NAMALWA (cell line): ENCODE measurements at regions not wholly inside any gene's neighbourhood (a gene's known extent, or its start where the extent isn't known, plus 50 kb on each side); places are given as distances from the start of the nearest gene placed in this dataset.

ENCODE experiments used
- DNase-seq: peaks from one replicate; pipeline ENCODE4 v3.0.0-alpha.2; 2015; ENCODE audit warnings: low spot score

- DNase-seq, result no peak
Observed at GRCh38 chr2:222146488-222146887, 152.3 kb downstream of the PAX3 start.

- DNase-seq, result no peak
Observed at GRCh38 chr2:222142027-222142426, 156.8 kb downstream of the PAX3 start.

GRCh38 chr2:222136106-222136630 lies 162.6 kb downstream of the PAX3 start:
- no peak for DNase-seq

GRCh38 chr2:222134654-222135053 lies 164.1 kb downstream of the PAX3 start:
- no peak for DNase-seq

GRCh38 chr2:222133897-222134296 lies 164.9 kb downstream of the PAX3 start:
- DNase-seq, result no peak

- no peak for DNase-seq
Observed at GRCh38 chr2:222130855-222131254, 167.9 kb downstream of the PAX3 start.

GRCh38 chr2:222127660-222128059 lies 171.1 kb downstream of the PAX3 start:
- DNase-seq, result no peak

- DNase-seq, result no peak
Observed at GRCh38 chr2:222120933-222121332, 177.9 kb downstream of the PAX3 start.

- no peak for DNase-seq
Observed at GRCh38 chr2:222115296-222115695, 183.5 kb downstream of the PAX3 start.

GRCh38 chr2:222108957-222109585 lies 189.7 kb downstream of the PAX3 start:
- DNase-seq, result no peak

- DNase-seq, result no peak
Observed at GRCh38 chr2:222108497-222108896, 190.3 kb downstream of the PAX3 start.

GRCh38 chr2:222105046-222105445 lies 193.8 kb downstream of the PAX3 start:
- no peak for DNase-seq

GRCh38 chr2:222102575-222103349 lies 196.0 kb downstream of the PAX3 start:
- no peak for DNase-seq

- no peak for DNase-seq
Observed at GRCh38 chr2:222100704-222101699, 197.8 kb downstream of the PAX3 start.

GRCh38 chr2:222088561-222088960 lies 210.2 kb downstream of the PAX3 start:
- no peak for DNase-seq

GRCh38 chr2:222087998-222088397 lies 210.8 kb downstream of the PAX3 start:
- no peak for DNase-seq

GRCh38 chr2:222082201-222082600 lies 216.6 kb downstream of the PAX3 start:
- no peak for DNase-seq

GRCh38 chr2:222080141-222080540 lies 218.7 kb downstream of the PAX3 start:
- DNase-seq, result no peak

GRCh38 chr2:222076973-222077690 lies 221.7 kb downstream of the PAX3 start:
- no peak for DNase-seq

GRCh38 chr2:222074674-222075073 lies 224.1 kb downstream of the PAX3 start:
- DNase-seq, result no peak

GRCh38 chr2:222071911-222072310 lies 226.9 kb downstream of the PAX3 start:
- no peak for DNase-seq

- no peak for DNase-seq
Observed at GRCh38 chr2:222064286-222064685, 234.5 kb downstream of the PAX3 start.
